HCT116 (cell line): ENCODE measurements at regions not wholly inside any gene's neighbourhood (a gene's known extent, or its start where the extent isn't known, plus 50 kb on each side); places are given as distances from the start of the nearest gene placed in this dataset.

ENCODE experiments used
- ATAC-seq: fragments of 200-7000 bp; cut with Tn5 transposase; 2 replicates; pipeline ENCODE4 v1.9.1; 2020; ENCODE audit warnings: mild to moderate bottlenecking, moderate library complexity
- BruUV-seq: library from RNA; stranded (reverse); fragments of 400-500 nt; replicated peaks from 2 replicates; lab custom pipeline; 2021; lab: Mats Ljungman, UMichigan
- CTCF ChIA-PET: fragments of 300-600 bp; sonication (Branson Sonifier 250); formaldehyde crosslinking; loops from one replicate; lab custom pipeline; 2021; ENCODE audit warnings: antibody characterized with exemption; lab: Charles Lee
- POLR2A ChIA-PET: fragments of 300-600, 350-600 bp; sonication (Branson Sonifier 250); formaldehyde crosslinking; loops from one replicate; lab custom pipeline; 2021; ENCODE audit warnings: antibody characterized with exemption; lab: Charles Lee
- RAD21 ChIA-PET, 2 experiments: fragments of 300-600 bp; sonication (Branson Sonifier 250); formaldehyde crosslinking; loops; one replicate each; lab custom pipeline; 2023; ENCODE audit warnings: low total read pairs in 2 of 2; ENCODE audit not compliant: uncharacterized antibody in 2 of 2, unreplicated experiment in 2 of 2, low non-redundant PET in 1 of 2; lab: Charles Lee
- DNase-seq: peaks from one replicate; pipeline ENCODE4 v3.0.0-alpha.2; 2010; ENCODE audit warnings: low read depth, low spot score
- H2AFZ ChIP-seq: fragments of 200-600 bp; shearing (Covaris generic), sonication (generic); 2 replicates; pipeline ENCODE4 v1.6.1; 2017; ENCODE audit warnings: low read depth, mixed run types, mixed read lengths, antibody characterized with exemption, low read length; ENCODE audit not compliant: poor library complexity, severe bottlenecking
- H3K27ac ChIP-seq: 2 replicates; pipeline ENCODE4 v1.5.1; 2012; ENCODE audit warnings: low read depth, low read length
- H3K27me3 ChIP-seq: fragments of 200-600 bp; sonication (generic); 2 replicates; pipeline ENCODE4 v1.6.1; 2016; ENCODE audit warnings: mixed run types, low read length, mixed read lengths; ENCODE audit not compliant: insufficient read depth
- H3K36me3 ChIP-seq, 2 experiments: fragments of 200-500 bp in 1 of 2; fragments of 200-600 bp in 1 of 2; sonication (Bioruptor generic) in 1 of 2; sonication (generic) in 1 of 2; 2 replicates each; pipeline versions ENCODE4 v1.5.1 to v1.6.1; 2014 to 2016; ENCODE audit warnings: low read length in 2 of 2, inconsistent platforms in 1 of 2, mixed read lengths in 1 of 2, mixed run types in 1 of 2; ENCODE audit not compliant: insufficient read depth in 2 of 2, control insufficient read depth in 1 of 2
- H3K4me1 ChIP-seq, 2 experiments: fragments of 200-600 bp in 1 of 2; sonication (generic) in 1 of 2; 2 replicates each; pipeline versions ENCODE4 v1.5.1 to v1.6.1; 2012 to 2017; ENCODE audit warnings: low read length in 2 of 2, inconsistent platforms in 1 of 2, mild to moderate bottlenecking in 1 of 2, mixed read lengths in 1 of 2, mixed run types in 1 of 2, moderate library complexity in 1 of 2; ENCODE audit not compliant: insufficient read depth in 2 of 2, control insufficient read depth in 1 of 2
- H3K4me2 ChIP-seq: fragments of 200-600 bp; sonication (generic); 2 replicates; pipeline ENCODE4 v1.6.1; 2017; ENCODE audit warnings: mixed run types, low read length, mixed read lengths
- H3K4me3 ChIP-seq, 2 experiments: fragments of 200-600 bp in 1 of 2; sonication (generic) in 1 of 2; replicated peaks in 1 of 2; 2 replicates each; pipeline ENCODE4 v1.5.1; 2011 to 2016; ENCODE audit warnings: low read length in 2 of 2, control low read depth in 1 of 2, low read depth in 1 of 2, mild to moderate bottlenecking in 1 of 2, mixed read lengths in 1 of 2, mixed run types in 1 of 2
- H3K79me2 ChIP-seq: fragments of 200-600 bp; sonication (generic); 2 replicates; pipeline ENCODE4 v1.6.1; 2017; ENCODE audit warnings: mild to moderate bottlenecking, mixed run types, low read length, moderate library complexity, mixed read lengths; ENCODE audit not compliant: insufficient read depth
- H3K9ac ChIP-seq: fragments of 200-600 bp; sonication (generic); 2 replicates; pipeline ENCODE4 v1.6.1; 2016; ENCODE audit warnings: low read length, mixed read lengths
- H3K9me2 ChIP-seq: fragments of 200-600 bp; sonication (generic), shearing (Covaris generic); 2 replicates; pipeline ENCODE4 v1.6.1; 2017; ENCODE audit warnings: mixed run types, mild to moderate bottlenecking, moderate library complexity; ENCODE audit not compliant: insufficient read depth
- H3K9me3 ChIP-seq, 2 experiments: fragments of 200-500 bp in 1 of 2; fragments of 200-600 bp in 1 of 2; sonication (Bioruptor generic) in 1 of 2; sonication (generic) in 1 of 2; 2 replicates each; pipeline ENCODE4 v1.6.1; 2014 to 2017; ENCODE audit warnings: low read length in 2 of 2, mixed read lengths in 2 of 2, inconsistent platforms in 1 of 2, low read depth in 1 of 2, mild to moderate bottlenecking in 1 of 2, mixed run types in 1 of 2, moderate library complexity in 1 of 2; ENCODE audit not compliant: control insufficient read depth in 1 of 2, insufficient read depth in 1 of 2
- H4K20me1 ChIP-seq: fragments of 200-600 bp; sonication (generic), shearing (Covaris generic); 2 replicates; pipeline ENCODE4 v1.6.1; 2017; ENCODE audit warnings: mixed run types, mild to moderate bottlenecking, moderate library complexity; ENCODE audit not compliant: insufficient read depth
- CBX3 ChIP-seq: IDR thresholded peaks from 2 replicates; pipeline ENCODE4 v1.6.1; 2012; ENCODE audit warnings: low read depth
- CEBPB ChIP-seq: IDR thresholded peaks from 2 replicates; pipeline ENCODE4 v1.6.1; 2012; ENCODE audit warnings: low read depth
- EGR1 ChIP-seq: IDR thresholded peaks from 2 replicates; pipeline ENCODE4 v1.6.1; 2012; ENCODE audit warnings: low read depth
- ELF1 ChIP-seq: IDR thresholded peaks from 2 replicates; pipeline ENCODE4 v1.6.1; 2012; ENCODE audit warnings: low read depth, borderline replicate concordance
- EZH2 ChIP-seq: fragments of 200-600 bp; sonication (generic); IDR thresholded peaks from 2 replicates; pipeline ENCODE4 v1.6.1; 2017; ENCODE audit warnings: antibody characterized with exemption, mixed run types
- EZH2phosphoT487 ChIP-seq: fragments of 200-600 bp; IDR thresholded peaks from 2 replicates; pipeline ENCODE4 v1.6.1; 2018; ENCODE audit warnings: antibody characterized with exemption, borderline replicate concordance
- FOSL1 ChIP-seq: IDR thresholded peaks from 2 replicates; pipeline ENCODE4 v1.6.1; 2012; ENCODE audit warnings: low read depth
- POLR2A ChIP-seq: IDR thresholded peaks from 2 replicates; pipeline ENCODE4 v1.7.0; 2011; ENCODE audit warnings: borderline replicate concordance; ENCODE audit not compliant: insufficient read depth, insufficient read length; ENCODE audit errors: extremely low read depth
- POLR2AphosphoS5 ChIP-seq: IDR thresholded peaks from 2 replicates; pipeline ENCODE4 v1.6.1; 2011; ENCODE audit warnings: mild to moderate bottlenecking, low read depth, low read length, moderate library complexity
- SIN3A ChIP-seq: IDR thresholded peaks from 2 replicates; pipeline ENCODE4 v1.6.1; 2012; ENCODE audit warnings: low read depth
- SRF ChIP-seq: IDR thresholded peaks from 2 replicates; pipeline ENCODE4 v1.6.1; 2012; ENCODE audit warnings: low read depth
- TCF7L2 ChIP-seq: IDR thresholded peaks from 2 replicates; pipeline ENCODE4 v1.7.0; 2011; ENCODE audit warnings: borderline replicate concordance, inconsistent platforms; ENCODE audit not compliant: insufficient read depth, insufficient read length; ENCODE audit errors: extremely low read depth
- YY1 ChIP-seq: IDR thresholded peaks from 2 replicates; pipeline ENCODE4 v1.6.1; 2011; ENCODE audit warnings: low read length, low read depth, moderate library complexity, mild to moderate bottlenecking; ENCODE audit not compliant: insufficient replicate concordance; ENCODE audit errors: extremely low read depth
- ZFX ChIP-seq: fragments of 450-650 bp; IDR thresholded peaks from 2 replicates; pipeline ENCODE4 v1.6.1; 2017
- ZNF274 ChIP-seq: fragments of 200-500 bp; sonication (Bioruptor generic); IDR thresholded peaks from 2 replicates; pipeline ENCODE4 v1.6.1; 2014; ENCODE audit warnings: mild to moderate bottlenecking, low read depth, low read length, inconsistent platforms
- intact Hi-C: fragments of 100-400 bp; cut with micrococcal nuclease; formaldehyde crosslinking; loops from 2 replicates; pipeline ENCODE4 v1.10.0; 2022
- TF ChIP-seq, protein P1 (sequence below): IDR thresholded peaks from 2 replicates; pipeline ENCODE4 v1.6.1; 2012; ENCODE audit warnings: low read depth
- TF ChIP-seq, protein P2 (sequence below): IDR thresholded peaks from 2 replicates; pipeline ENCODE4 v1.6.1; 2011; ENCODE audit warnings: mild to moderate bottlenecking, low read length, moderate library complexity; ENCODE audit not compliant: insufficient replicate concordance; ENCODE audit errors: extremely low read depth
- TF ChIP-seq, protein P3 (sequence below): IDR thresholded peaks from 2 replicates; pipeline ENCODE4 v1.6.1; 2012
- TF ChIP-seq, protein P4 (sequence below): IDR thresholded peaks from 2 replicates; pipeline ENCODE4 v1.6.1; 2012
- TF ChIP-seq, protein P5 (sequence below), 3 experiments: fragments of 200-600 bp in 1 of 3; sonication (generic) in 1 of 3; IDR thresholded peaks in 2 of 3; conservative IDR thresholded peaks in 1 of 3; 2 replicates each; pipeline ENCODE4 v1.5.1; 2012 to 2017; ENCODE audit warnings: low read depth in 2 of 3, low read length in 2 of 3, antibody characterized with exemption in 1 of 3, borderline replicate concordance in 1 of 3, control low read depth in 1 of 3, mild to moderate bottlenecking in 1 of 3, mixed read lengths in 1 of 3, mixed run types in 1 of 3, moderate library complexity in 1 of 3; ENCODE audit not compliant: insufficient read depth in 1 of 3

DNA sequence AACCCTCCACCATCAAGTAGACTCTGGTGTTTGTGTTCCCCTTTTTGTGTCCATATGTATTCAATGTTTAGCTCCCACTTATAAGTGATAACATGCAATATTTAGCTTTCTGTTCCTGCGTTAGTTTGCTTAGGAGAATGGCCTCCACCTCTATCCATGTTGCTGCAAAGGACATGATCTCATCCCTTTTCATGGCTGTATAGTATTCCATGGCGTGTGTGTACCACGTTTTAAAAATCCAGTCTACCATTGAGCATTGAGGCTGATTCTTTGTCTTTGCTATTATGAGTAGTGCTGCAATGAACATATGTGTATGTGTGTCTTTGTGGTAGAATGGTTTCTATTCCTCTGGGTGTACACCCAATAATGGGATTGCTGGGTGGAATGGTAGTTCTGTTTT is 140.1 kb downstream of the BASP1 start:
- Histone ChIP-seq H3K9ac (no peak overlapping the region), H2AFZ (no peak overlapping the region), H3K27ac (no peak overlapping the region), H3K9me3 (no peaks in the 10 kb centered on the region), H3K9me2 (no peaks in the 10 kb centered on the region), H3K79me2 (no peaks in the 10 kb centered on the region), H3K4me2 (no peak overlapping the region), H3K4me3 (no peak overlapping the region), H3K4me1 (no peaks in the 10 kb centered on the region), H3K36me3 (no peaks in the 10 kb centered on the region), H3K27me3 (no peaks in the 10 kb centered on the region), H4K20me1 (no peaks in the 10 kb centered on the region)
- TF ChIP-seq, protein P1, sequence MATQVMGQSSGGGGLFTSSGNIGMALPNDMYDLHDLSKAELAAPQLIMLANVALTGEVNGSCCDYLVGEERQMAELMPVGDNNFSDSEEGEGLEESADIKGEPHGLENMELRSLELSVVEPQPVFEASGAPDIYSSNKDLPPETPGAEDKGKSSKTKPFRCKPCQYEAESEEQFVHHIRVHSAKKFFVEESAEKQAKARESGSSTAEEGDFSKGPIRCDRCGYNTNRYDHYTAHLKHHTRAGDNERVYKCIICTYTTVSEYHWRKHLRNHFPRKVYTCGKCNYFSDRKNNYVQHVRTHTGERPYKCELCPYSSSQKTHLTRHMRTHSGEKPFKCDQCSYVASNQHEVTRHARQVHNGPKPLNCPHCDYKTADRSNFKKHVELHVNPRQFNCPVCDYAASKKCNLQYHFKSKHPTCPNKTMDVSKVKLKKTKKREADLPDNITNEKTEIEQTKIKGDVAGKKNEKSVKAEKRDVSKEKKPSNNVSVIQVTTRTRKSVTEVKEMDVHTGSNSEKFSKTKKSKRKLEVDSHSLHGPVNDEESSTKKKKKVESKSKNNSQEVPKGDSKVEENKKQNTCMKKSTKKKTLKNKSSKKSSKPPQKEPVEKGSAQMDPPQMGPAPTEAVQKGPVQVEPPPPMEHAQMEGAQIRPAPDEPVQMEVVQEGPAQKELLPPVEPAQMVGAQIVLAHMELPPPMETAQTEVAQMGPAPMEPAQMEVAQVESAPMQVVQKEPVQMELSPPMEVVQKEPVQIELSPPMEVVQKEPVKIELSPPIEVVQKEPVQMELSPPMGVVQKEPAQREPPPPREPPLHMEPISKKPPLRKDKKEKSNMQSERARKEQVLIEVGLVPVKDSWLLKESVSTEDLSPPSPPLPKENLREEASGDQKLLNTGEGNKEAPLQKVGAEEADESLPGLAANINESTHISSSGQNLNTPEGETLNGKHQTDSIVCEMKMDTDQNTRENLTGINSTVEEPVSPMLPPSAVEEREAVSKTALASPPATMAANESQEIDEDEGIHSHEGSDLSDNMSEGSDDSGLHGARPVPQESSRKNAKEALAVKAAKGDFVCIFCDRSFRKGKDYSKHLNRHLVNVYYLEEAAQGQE: no peak
- TF ChIP-seq ZNF274 (no peak), ELF1 (no peak), SIN3A (no peak), ZFX (no peak), POLR2A (no peak), EZH2 (no peak), EZH2phosphoT487 (no peak), YY1 (no peak), CEBPB (no peak), FOSL1 (no peak), EGR1 (no peak), CBX3 (no peak), TCF7L2 (no peak), SRF (no peak), POLR2AphosphoS5 (no peak)
- TF ChIP-seq, protein P2, sequence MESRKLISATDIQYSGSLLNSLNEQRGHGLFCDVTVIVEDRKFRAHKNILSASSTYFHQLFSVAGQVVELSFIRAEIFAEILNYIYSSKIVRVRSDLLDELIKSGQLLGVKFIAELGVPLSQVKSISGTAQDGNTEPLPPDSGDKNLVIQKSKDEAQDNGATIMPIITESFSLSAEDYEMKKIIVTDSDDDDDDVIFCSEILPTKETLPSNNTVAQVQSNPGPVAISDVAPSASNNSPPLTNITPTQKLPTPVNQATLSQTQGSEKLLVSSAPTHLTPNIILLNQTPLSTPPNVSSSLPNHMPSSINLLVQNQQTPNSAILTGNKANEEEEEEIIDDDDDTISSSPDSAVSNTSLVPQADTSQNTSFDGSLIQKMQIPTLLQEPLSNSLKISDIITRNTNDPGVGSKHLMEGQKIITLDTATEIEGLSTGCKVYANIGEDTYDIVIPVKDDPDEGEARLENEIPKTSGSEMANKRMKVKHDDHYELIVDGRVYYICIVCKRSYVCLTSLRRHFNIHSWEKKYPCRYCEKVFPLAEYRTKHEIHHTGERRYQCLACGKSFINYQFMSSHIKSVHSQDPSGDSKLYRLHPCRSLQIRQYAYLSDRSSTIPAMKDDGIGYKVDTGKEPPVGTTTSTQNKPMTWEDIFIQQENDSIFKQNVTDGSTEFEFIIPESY: no peak
- TF ChIP-seq, protein P3, sequence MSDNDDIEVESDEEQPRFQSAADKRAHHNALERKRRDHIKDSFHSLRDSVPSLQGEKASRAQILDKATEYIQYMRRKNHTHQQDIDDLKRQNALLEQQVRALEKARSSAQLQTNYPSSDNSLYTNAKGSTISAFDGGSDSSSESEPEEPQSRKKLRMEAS: no peak
- TF ChIP-seq, protein P4, sequence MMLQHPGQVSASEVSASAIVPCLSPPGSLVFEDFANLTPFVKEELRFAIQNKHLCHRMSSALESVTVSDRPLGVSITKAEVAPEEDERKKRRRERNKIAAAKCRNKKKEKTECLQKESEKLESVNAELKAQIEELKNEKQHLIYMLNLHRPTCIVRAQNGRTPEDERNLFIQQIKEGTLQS: no peak
- TF ChIP-seq, protein P5, sequence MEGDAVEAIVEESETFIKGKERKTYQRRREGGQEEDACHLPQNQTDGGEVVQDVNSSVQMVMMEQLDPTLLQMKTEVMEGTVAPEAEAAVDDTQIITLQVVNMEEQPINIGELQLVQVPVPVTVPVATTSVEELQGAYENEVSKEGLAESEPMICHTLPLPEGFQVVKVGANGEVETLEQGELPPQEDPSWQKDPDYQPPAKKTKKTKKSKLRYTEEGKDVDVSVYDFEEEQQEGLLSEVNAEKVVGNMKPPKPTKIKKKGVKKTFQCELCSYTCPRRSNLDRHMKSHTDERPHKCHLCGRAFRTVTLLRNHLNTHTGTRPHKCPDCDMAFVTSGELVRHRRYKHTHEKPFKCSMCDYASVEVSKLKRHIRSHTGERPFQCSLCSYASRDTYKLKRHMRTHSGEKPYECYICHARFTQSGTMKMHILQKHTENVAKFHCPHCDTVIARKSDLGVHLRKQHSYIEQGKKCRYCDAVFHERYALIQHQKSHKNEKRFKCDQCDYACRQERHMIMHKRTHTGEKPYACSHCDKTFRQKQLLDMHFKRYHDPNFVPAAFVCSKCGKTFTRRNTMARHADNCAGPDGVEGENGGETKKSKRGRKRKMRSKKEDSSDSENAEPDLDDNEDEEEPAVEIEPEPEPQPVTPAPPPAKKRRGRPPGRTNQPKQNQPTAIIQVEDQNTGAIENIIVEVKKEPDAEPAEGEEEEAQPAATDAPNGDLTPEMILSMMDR (IDR thresholded peaks at IDR 0.05 in 2 of 3, conservative IDR thresholded peaks at IDR 0.05 in 1 of 3; ENCODE audit: borderline replicate concordance in 1 of 3, insufficient read depth in 1 of 3, low read depth in 2 of 3, low read length in 2 of 3): no peak
- ChIA-PET RAD21 (no interaction called here), CTCF (no interaction called here), POLR2A (no interaction called here)
- ATAC-seq (no peak), DNase-seq (no peak)
- intact Hi-C loops: no loop called here
- no TSS peak for BruUV-seq
